Adrenal gland (tissue), 9 donors: ENCODE measurements at regions not wholly inside any gene's neighbourhood (a gene's known extent, or its start where the extent isn't known, plus 50 kb on each side); places are given as distances from the start of the nearest gene placed in this dataset.

Experiments
- DNase-seq, 7 donors: peaks; one replicate each; pipeline ENCODE4 v3.0.0-alpha.2; 2019 to 2020
- H3K27ac ChIP-seq, 5 donors: fragments of 200-600 bp; sonication (generic) in 4 of 5; 1 replicate in 3 of 5; 2 replicates in 2 of 5; pipeline versions ENCODE4 v1.5.1 to v1.8.0; 2016 to 2020; ENCODE audit warnings: mild to moderate bottlenecking in 1 of 5
- H3K27me3 ChIP-seq: fragments of 200-600 bp; 2 replicates; pipeline ENCODE4 v1.8.0; 2021
- H3K36me3 ChIP-seq, 2 donors: fragments of 200-600 bp; replicated peaks in 1 of 2; 1 replicate in 1 of 2; 2 replicates in 1 of 2; pipeline versions ENCODE4 v1.5.1 to v1.8.0; 2018 to 2022
- H3K4me1 ChIP-seq, 2 donors: fragments of 200-600 bp; replicated peaks in 1 of 2; 1 replicate in 1 of 2; 2 replicates in 1 of 2; pipeline versions ENCODE4 v1.5.1 to v1.8.0; 2018 to 2021
- H3K4me3 ChIP-seq, 4 donors: fragments of 200-600 bp; sonication (generic) in 3 of 4; one replicate each; pipeline ENCODE4 v1.5.1; 2016 to 2018
- H3K9me3 ChIP-seq, 3 donors: fragments of 200-600 bp; sonication (generic) in 1 of 3; replicated peaks in 1 of 3; 1 replicate in 2 of 3; 2 replicates in 1 of 3; pipeline versions ENCODE4 v1.5.1 to v1.8.0; 2016 to 2021
- CTCF ChIP-seq, 6 experiments: fragments of 450-650 bp in 4 of 6; fragments of 200-600 bp in 2 of 6; sonication (generic) in 1 of 6; IDR thresholded peaks; 1 replicate in 5 of 6; 2 replicates in 1 of 6; pipeline versions ENCODE4 v1.5.1 to v1.8.0; 2016 to 2021; ENCODE audit warnings: antibody characterized with exemption in 6 of 6, mild to moderate bottlenecking in 2 of 6, moderate library complexity in 1 of 6
- POLR2A ChIP-seq, 2 donors: fragments of 450-650 bp; IDR thresholded peaks; one replicate each; pipeline ENCODE4 v1.6.1; 2017; ENCODE audit warnings: antibody characterized with exemption in 2 of 2, mild to moderate bottlenecking in 2 of 2, moderate library complexity in 1 of 2
- WGBS, 4 donors: extraction: QIAGEN DNeasy Blood & Tissue Kit in 2 of 4; methylation state at CpG; one replicate each; pipeline versions ENCODE4 v1.1.5 to v1.1.7; 2013 to 2017; 5-methylcytosine and 5-hydroxymethylcytosine counted together
- intact Hi-C, 2 donors: fragments of 100-400 bp; cut with DNase I; formaldehyde crosslinking; loops; one replicate each; pipeline versions ENCODE4 v1.14.1 to v1.15.0; 2022 to 2023
- donor health status: healthy with polysubstance abuse.
- donor health status: Bipolar disorder and iron deficiency.
- donor health status: DM: yes; HTN: yes; CAD: no.
- donor health status: DM: no; HTN: no; CAD: no.
- donor health status: DM: no; HTN: no; CAD: no.

DNA sequence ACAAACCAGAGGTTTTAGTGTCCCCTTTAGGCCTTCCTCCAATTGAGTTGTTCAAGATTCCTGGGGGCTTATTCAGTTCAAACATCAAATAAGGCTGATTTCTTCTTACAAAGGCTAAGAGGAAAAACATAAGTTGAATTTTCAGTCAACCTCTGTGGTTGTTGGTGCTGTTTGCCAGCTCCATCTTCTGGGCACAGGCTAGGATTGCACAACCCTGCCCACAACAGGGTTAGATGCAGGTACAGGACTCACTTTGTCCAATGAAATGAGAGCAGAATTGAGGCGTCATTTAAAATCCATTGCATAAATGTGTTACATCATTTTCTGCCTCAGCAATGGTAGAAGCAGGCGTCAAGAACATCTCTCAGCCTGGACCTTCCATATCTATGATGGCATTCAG lies 173.3 kb downstream of the PMP22 start:
- Histone ChIP-seq H3K36me3 (no peaks in the 10 kb centered on the region), H3K9me3 (no peaks in the 10 kb centered on the region), H3K27ac (no peak overlapping the region), H3K4me1 (no peaks in the 10 kb centered on the region), H3K4me3 (no peak overlapping the region), H3K27me3 (peaks cover 9% of the 10 kb centered on the region)
- no peak for DNase-seq
- intact Hi-C loops, result no loop called here
- no peak for TF ChIP-seq CTCF (IDR thresholded peaks at IDR 0.05)
- no peak for TF ChIP-seq POLR2A (IDR thresholded peaks at IDR 0.05)
- 66 to 82% (median 79%) methylated on average over 2 of the region's 2 CpGs for WGBS, 4 donors

- WGBS, 4 donors, result 76 to 84% (median 78%) methylated on average over 8 of the region's 8 CpGs
- TF ChIP-seq CTCF (IDR thresholded peaks at IDR 0.05) (no peak), POLR2A (IDR thresholded peaks at IDR 0.05) (no peak)
- H3K9me3 ChIP-seq, result no peaks in the 10 kb centered on the region
Observed at GRCh38 chr17:15090533-15090932, 174.6 kb downstream of the PMP22 start.

GRCh38 chr17:15087946-15088345 lies 177.2 kb downstream of the PMP22 start:
- Histone ChIP-seq H3K36me3 (no peaks in the 10 kb centered on the region), H3K27me3 (peaks cover 10% of the 10 kb centered on the region), H3K27ac (no peak overlapping the region), H3K4me3 (no peak overlapping the region), H3K4me1 (no peaks in the 10 kb centered on the region), H3K9me3 (no peaks in the 10 kb centered on the region)
- DNase-seq, result no peak
- intact Hi-C loops, result no loop called here
- WGBS, 4 donors, result 69 to 98% (median 75%) methylated on average over 3 of the region's 3 CpGs
- TF ChIP-seq POLR2A (IDR thresholded peaks at IDR 0.05) (no peak), CTCF (IDR thresholded peaks at IDR 0.05) (no peak)

More at GRCh38 chr17:15090533-15090932, 174.6 kb downstream of the PMP22 start:
- H3K27me3 ChIP-seq, result peaks cover 13% of the 10 kb centered on the region
- no peak for DNase-seq
- H3K36me3 ChIP-seq, result no peaks in the 10 kb centered on the region
- intact Hi-C loops, result no loop called here
- H3K27ac ChIP-seq, result no peak overlapping the region
- no peaks in the 10 kb centered on the region for H3K4me1 ChIP-seq
- no peak overlapping the region for H3K4me3 ChIP-seq

GRCh38 chr17:15086776-15087295 lies 178.3 kb downstream of the PMP22 start:
- Histone ChIP-seq H3K4me1 (no peaks in the 10 kb centered on the region), H3K27me3 (peaks cover 10% of the 10 kb centered on the region), H3K27ac (no peak overlapping the region), H3K4me3 (no peak overlapping the region), H3K9me3 (no peaks in the 10 kb centered on the region), H3K36me3 (no peaks in the 10 kb centered on the region)
- 69 to 74% (median 71%) methylated on average over 11 of the region's 11 CpGs for WGBS, 4 donors
- intact Hi-C loops, result no loop called here
- TF ChIP-seq CTCF (IDR thresholded peaks at IDR 0.05) (no peak), POLR2A (IDR thresholded peaks at IDR 0.05) (no peak)
- no peak for DNase-seq
